IMR-90 (cell line): ENCODE measurements at regions not wholly inside any gene's neighbourhood (a gene's known extent, or its start where the extent isn't known, plus 50 kb on each side); places are given as distances from the start of the nearest gene placed in this dataset.

Experiments
- ATAC-seq: fragments of 200-7000 bp; cut with Tn5 transposase; 2 replicates; pipeline ENCODE4 v1.9.1; 2020; ENCODE audit warnings: low read depth, mild to moderate bottlenecking, moderate library complexity
- BruUV-seq: library from RNA; stranded (reverse); fragments of 400-500 nt; replicated peaks from 2 replicates; lab custom pipeline; 2021; lab: Mats Ljungman, UMichigan
- CTCF ChIA-PET: fragments of 300-600 bp; formaldehyde crosslinking; extraction: SDS; loops from one replicate; lab custom pipeline; 2021; ENCODE audit warnings: antibody characterized with exemption; lab: Yijun Ruan, JAX
- POLR2A ChIA-PET: fragments of 300-600 bp; sonication (Branson Sonifier 250); formaldehyde crosslinking; loops from one replicate; lab custom pipeline; 2022; ENCODE audit warnings: antibody characterized with exemption; ENCODE audit not compliant: unreplicated experiment; lab: Charles Lee
- DNase-seq: peaks from one replicate; pipeline ENCODE4 v3.0.0; 2013
- H2AFZ ChIP-seq: replicated peaks from 2 replicates; pipeline ENCODE3; 2013; ENCODE audit warnings: low read length, mild to moderate bottlenecking; ENCODE audit not compliant: poor library complexity
- H2AK5ac ChIP-seq: 2 replicates; pipeline ENCODE4 v1.6.1; 2013; ENCODE audit warnings: low read depth, low read length, inconsistent platforms
- H2AK9ac ChIP-seq: replicated peaks from 2 replicates; pipeline ENCODE3; 2013; ENCODE audit warnings: mild to moderate bottlenecking, low read depth, low read length, moderate library complexity; ENCODE audit not compliant: poor library complexity
- H2BK120ac ChIP-seq: 2 replicates; pipeline ENCODE4 v1.6.1; 2013; ENCODE audit warnings: low read depth, low read length, inconsistent platforms
- H2BK15ac ChIP-seq: 3 replicates; pipeline ENCODE4 v1.6.1; 2013; ENCODE audit warnings: low read depth, low read length, inconsistent platforms
- H2BK20ac ChIP-seq: 2 replicates; pipeline ENCODE4 v1.6.1; 2013; ENCODE audit warnings: low read depth, mild to moderate bottlenecking, inconsistent platforms, low read length, moderate library complexity
- H2BK5ac ChIP-seq: 2 replicates; pipeline ENCODE4 v1.6.1; 2013; ENCODE audit warnings: mild to moderate bottlenecking, low read depth, low read length, inconsistent platforms; ENCODE audit not compliant: poor library complexity, severe bottlenecking
- H3K14ac ChIP-seq: replicated peaks from 2 replicates; pipeline ENCODE4 v1.6.1; 2013; ENCODE audit warnings: low read depth, low read length, inconsistent platforms
- H3K18ac ChIP-seq: 2 replicates; pipeline ENCODE4 v1.6.1; 2013; ENCODE audit warnings: low read depth, low read length, control low read depth
- H3K23ac ChIP-seq: 2 replicates; pipeline ENCODE4 v1.6.1; 2013; ENCODE audit warnings: low read depth, low read length, inconsistent platforms
- H3K27ac ChIP-seq: 2 replicates; pipeline ENCODE4 v1.5.1; 2013; ENCODE audit warnings: mild to moderate bottlenecking, control low read depth, low read length; ENCODE audit not compliant: insufficient read depth
- H3K27me3 ChIP-seq: 2 replicates; pipeline ENCODE4 v1.6.1; 2013; ENCODE audit warnings: low read length; ENCODE audit not compliant: control insufficient read depth, insufficient read depth
- H3K36me3 ChIP-seq: 2 replicates; pipeline ENCODE4 v1.6.1; 2013; ENCODE audit warnings: low read length, mixed read lengths; ENCODE audit not compliant: control insufficient read depth, insufficient read depth
- H3K4ac ChIP-seq: 2 replicates; pipeline ENCODE4 v1.6.1; 2013; ENCODE audit warnings: low read depth, low read length, inconsistent platforms
- H3K4me1 ChIP-seq: 2 replicates; pipeline ENCODE4 v1.6.1; 2013; ENCODE audit warnings: low read length, mixed read lengths; ENCODE audit not compliant: control insufficient read depth, insufficient read depth
- H3K4me2 ChIP-seq: 2 replicates; pipeline ENCODE4 v1.6.1; 2013; ENCODE audit warnings: low read depth, mild to moderate bottlenecking, control low read depth, low read length, moderate library complexity
- H3K4me3 ChIP-seq: 2 replicates; pipeline ENCODE4 v1.5.1; 2013; ENCODE audit warnings: low read depth, mild to moderate bottlenecking, control low read depth, low read length, moderate library complexity; ENCODE audit not compliant: insufficient read depth
- H3K56ac ChIP-seq: 2 replicates; pipeline ENCODE4 v1.6.1; 2013; ENCODE audit warnings: low read length, inconsistent platforms; ENCODE audit not compliant: insufficient read depth; ENCODE audit errors: extremely low read depth
- H3K79me1 ChIP-seq, 2 experiments: 2 replicates each; pipeline ENCODE4 v1.6.1; 2013; ENCODE audit warnings: low read length in 2 of 2, inconsistent platforms in 1 of 2, low read depth in 1 of 2
- H3K9ac ChIP-seq: 2 replicates; pipeline ENCODE4 v1.6.1; 2013; ENCODE audit warnings: low read depth, low read length, control low read depth
- H3K9me1 ChIP-seq: 2 replicates; pipeline ENCODE4 v1.6.1; 2013; ENCODE audit warnings: low read length, inconsistent platforms; ENCODE audit not compliant: insufficient read depth
- H3K9me3 ChIP-seq: 2 replicates; pipeline ENCODE4 v1.6.1; 2013; ENCODE audit warnings: low read length; ENCODE audit not compliant: control insufficient read depth, insufficient read depth
- H4K20me1 ChIP-seq: 2 replicates; pipeline ENCODE4 v1.6.1; 2013; ENCODE audit warnings: low read length, inconsistent platforms; ENCODE audit not compliant: insufficient read depth
- H4K5ac ChIP-seq: 2 replicates; pipeline ENCODE4 v1.6.1; 2013; ENCODE audit warnings: mild to moderate bottlenecking, low read depth, low read length, control low read depth
- H4K8ac ChIP-seq, 2 experiments: 2 replicates each; pipeline ENCODE4 v1.6.1; 2013; ENCODE audit warnings: low read depth in 2 of 2, low read length in 2 of 2, control low read depth in 1 of 2, inconsistent platforms in 1 of 2
- H4K91ac ChIP-seq: 2 replicates; pipeline ENCODE4 v1.6.1; 2013; ENCODE audit warnings: low read depth, low read length, inconsistent platforms; ENCODE audit not compliant: insufficient read depth
- BHLHE40 ChIP-seq: fragments of 150-350 bp; IDR thresholded peaks from 2 replicates; pipeline ENCODE4 v1.6.1; 2016; ENCODE audit warnings: mild to moderate bottlenecking, low read depth, low read length
- CEBPB ChIP-seq: IDR thresholded peaks from 2 replicates; pipeline ENCODE4 v1.6.1; 2012; ENCODE audit warnings: low read depth, low read length, improper control_type of control experiment
- ELK1 ChIP-seq: fragments of 150-350 bp; IDR thresholded peaks from 2 replicates; pipeline ENCODE4 v1.6.1; 2016; ENCODE audit warnings: low read depth, mild to moderate bottlenecking, low read length, moderate library complexity, borderline replicate concordance
- FOS ChIP-seq: fragments of 150-350 bp; IDR thresholded peaks from 2 replicates; pipeline ENCODE4 v1.6.1; 2016; ENCODE audit warnings: low read depth, low read length
- MAFK ChIP-seq: IDR thresholded peaks from 2 replicates; pipeline ENCODE4 v1.6.1; 2012; ENCODE audit warnings: low read depth, low read length, improper control_type of control experiment
- MAZ ChIP-seq: IDR thresholded peaks from 2 replicates; pipeline ENCODE4 v1.6.1; 2012; ENCODE audit warnings: low read depth, mild to moderate bottlenecking, low read length, improper control_type of control experiment, moderate library complexity, borderline replicate concordance
- NFE2L2 ChIP-seq: fragments of 150-350 bp; IDR thresholded peaks from 2 replicates; pipeline ENCODE4 v1.6.1; 2016; ENCODE audit warnings: low read depth, mild to moderate bottlenecking, low read length
- POLR2A ChIP-seq: IDR thresholded peaks from 2 replicates; pipeline ENCODE4 v1.6.1; 2012; ENCODE audit warnings: mild to moderate bottlenecking, low read depth, low read length
- RAD21 ChIP-seq: IDR thresholded peaks from 2 replicates; pipeline ENCODE4 v1.6.1; 2012; ENCODE audit warnings: low read length, improper control_type of control experiment
- RCOR1 ChIP-seq: IDR thresholded peaks from 2 replicates; pipeline ENCODE4 v1.6.1; 2012; ENCODE audit warnings: mild to moderate bottlenecking, low read length, improper control_type of control experiment; ENCODE audit not compliant: insufficient replicate concordance
- SMC3 ChIP-seq: fragments of 150-350 bp; IDR thresholded peaks from 2 replicates; pipeline ENCODE4 v1.6.1; 2016; ENCODE audit warnings: low read depth, mild to moderate bottlenecking, antibody characterized with exemption, low read length, moderate library complexity
- USF2 ChIP-seq: fragments of 150-350 bp; IDR thresholded peaks from 2 replicates; pipeline ENCODE4 v1.6.1; 2017; ENCODE audit warnings: mild to moderate bottlenecking, antibody characterized with exemption, low read length, low read depth
- WGBS, 2 experiments: methylation state at CpG; one replicate each; pipeline versions ENCODE4 v1.1.5 to v1.1.7; 2013; ENCODE audit warnings: missing lambda C conversion rate in 2 of 2; ENCODE audit not compliant: insufficient read length in 1 of 2; ENCODE audit errors: extremely low coverage in 2 of 2; 5-methylcytosine and 5-hydroxymethylcytosine counted together
- dilution Hi-C: fragments of 300-500 bp; cut with HindIII; formaldehyde crosslinking; loops from one replicate; pipeline ENCODE4 v1.14.3; 2018; ENCODE audit warnings: low sequenced_read_pairs; ENCODE audit not compliant: unreplicated experiment
- in situ Hi-C: fragments of 300-500 bp; cut with MboI; formaldehyde crosslinking; loops from 3 replicates; pipeline ENCODE4 v1.14.3; 2019; ENCODE audit warnings: low sequenced_read_pairs, inconsistent platforms, mixed read lengths
- intact Hi-C: fragments of 100-400 bp; cut with micrococcal nuclease; formaldehyde crosslinking; loops from 2 replicates; pipeline ENCODE4 v1.10.0; 2022
- TF ChIP-seq, protein P1 (sequence below): conservative IDR thresholded peaks from 2 replicates; pipeline ENCODE4 v1.5.1; 2012; ENCODE audit warnings: mild to moderate bottlenecking, low read depth, low read length, improper control_type of control experiment

DNA sequence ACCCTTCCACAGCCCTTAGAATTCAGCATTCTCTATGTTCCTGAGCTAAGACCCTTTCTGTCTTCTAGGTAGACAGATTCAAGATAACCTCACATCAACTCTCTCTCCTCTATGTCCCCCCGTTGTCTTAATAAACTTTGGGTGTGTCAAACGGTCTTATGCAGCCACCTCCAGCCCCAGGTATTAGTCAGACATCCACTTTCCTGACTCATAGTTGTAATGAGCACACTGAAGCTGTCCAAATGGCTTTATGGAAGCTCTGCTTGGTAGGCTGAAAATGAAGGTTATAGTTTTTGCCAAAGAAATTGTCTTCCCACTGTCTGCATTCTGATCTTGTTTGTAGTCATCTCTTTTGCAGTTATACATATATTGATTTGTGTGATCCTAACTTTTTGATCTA is 482.0 kb downstream of the RMST start:
- POLR2A ChIA-PET = no interaction called here
- no peak overlapping the region for H2BK120ac ChIP-seq
- no CpG with 5 or more reads among the region's 2 CpGs for WGBS, 2 experiments
- no peaks in the 10 kb centered on the region for H3K9me1 ChIP-seq
- H4K8ac ChIP-seq = no peak overlapping the region
- no peak overlapping the region for H2AK9ac ChIP-seq
- H3K4ac ChIP-seq = no peak overlapping the region
- no peak overlapping the region for H2BK20ac ChIP-seq
- no peak overlapping the region for H3K4me2 ChIP-seq
- no peaks in the 10 kb centered on the region for H3K36me3 ChIP-seq
- dilution Hi-C loops = no loop called here
- in situ Hi-C loops = no loop called here
- no peak overlapping the region for H3K56ac ChIP-seq
- intact Hi-C loops = no loop called here
- no peak overlapping the region for H2BK15ac ChIP-seq
- H3K23ac ChIP-seq = no peak overlapping the region
- H3K9me3 ChIP-seq = peaks cover 12% of the 10 kb centered on the region
- H3K18ac ChIP-seq = no peak overlapping the region
- H4K91ac ChIP-seq = no peak overlapping the region
- CTCF ChIA-PET = no interaction called here
- no peaks in the 10 kb centered on the region for H3K4me1 ChIP-seq
- H2AFZ ChIP-seq = no peak overlapping the region
- no peaks in the 10 kb centered on the region for H3K79me1 ChIP-seq
- no peak overlapping the region for H4K5ac ChIP-seq
- H2AK5ac ChIP-seq = no peak overlapping the region
- no peak overlapping the region for H3K9ac ChIP-seq
- H3K4me3 ChIP-seq = no peak overlapping the region
- H3K27ac ChIP-seq = no peak overlapping the region
- H4K20me1 ChIP-seq = no peaks in the 10 kb centered on the region
- no peak overlapping the region for H3K14ac ChIP-seq
- TF ChIP-seq CEBPB (no peak), USF2 (no peak), RCOR1 (no peak), MAZ (no peak), NFE2L2 (no peak), POLR2A (no peak), SMC3 (no peak), MAFK (no peak), BHLHE40 (no peak), RAD21 (no peak), ELK1 (no peak), FOS (no peak)
- TF ChIP-seq, protein P1, sequence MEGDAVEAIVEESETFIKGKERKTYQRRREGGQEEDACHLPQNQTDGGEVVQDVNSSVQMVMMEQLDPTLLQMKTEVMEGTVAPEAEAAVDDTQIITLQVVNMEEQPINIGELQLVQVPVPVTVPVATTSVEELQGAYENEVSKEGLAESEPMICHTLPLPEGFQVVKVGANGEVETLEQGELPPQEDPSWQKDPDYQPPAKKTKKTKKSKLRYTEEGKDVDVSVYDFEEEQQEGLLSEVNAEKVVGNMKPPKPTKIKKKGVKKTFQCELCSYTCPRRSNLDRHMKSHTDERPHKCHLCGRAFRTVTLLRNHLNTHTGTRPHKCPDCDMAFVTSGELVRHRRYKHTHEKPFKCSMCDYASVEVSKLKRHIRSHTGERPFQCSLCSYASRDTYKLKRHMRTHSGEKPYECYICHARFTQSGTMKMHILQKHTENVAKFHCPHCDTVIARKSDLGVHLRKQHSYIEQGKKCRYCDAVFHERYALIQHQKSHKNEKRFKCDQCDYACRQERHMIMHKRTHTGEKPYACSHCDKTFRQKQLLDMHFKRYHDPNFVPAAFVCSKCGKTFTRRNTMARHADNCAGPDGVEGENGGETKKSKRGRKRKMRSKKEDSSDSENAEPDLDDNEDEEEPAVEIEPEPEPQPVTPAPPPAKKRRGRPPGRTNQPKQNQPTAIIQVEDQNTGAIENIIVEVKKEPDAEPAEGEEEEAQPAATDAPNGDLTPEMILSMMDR = no peak
- no peak for ATAC-seq
- no peaks in the 10 kb centered on the region for H3K27me3 ChIP-seq
- BruUV-seq = no TSS peak
- DNase-seq = no peak
- H2BK5ac ChIP-seq = no peak overlapping the region
